Ammon's horn (tissue), 1 donor: ENCODE measurements at regions not wholly inside any gene's neighbourhood (a gene's known extent, or its start where the extent isn't known, plus 50 kb on each side); places are given as distances from the start of the nearest gene placed in this dataset.

ENCODE experiments used
- DNase-seq: peaks from one replicate; pipeline ENCODE4 v3.0.0-alpha.2; 2016; ENCODE audit warnings: low spot score

GRCh38 chr2:181341855-181342600 lies 115.2 kb upstream of the ITGA4 start:
- no peak for DNase-seq

DNA sequence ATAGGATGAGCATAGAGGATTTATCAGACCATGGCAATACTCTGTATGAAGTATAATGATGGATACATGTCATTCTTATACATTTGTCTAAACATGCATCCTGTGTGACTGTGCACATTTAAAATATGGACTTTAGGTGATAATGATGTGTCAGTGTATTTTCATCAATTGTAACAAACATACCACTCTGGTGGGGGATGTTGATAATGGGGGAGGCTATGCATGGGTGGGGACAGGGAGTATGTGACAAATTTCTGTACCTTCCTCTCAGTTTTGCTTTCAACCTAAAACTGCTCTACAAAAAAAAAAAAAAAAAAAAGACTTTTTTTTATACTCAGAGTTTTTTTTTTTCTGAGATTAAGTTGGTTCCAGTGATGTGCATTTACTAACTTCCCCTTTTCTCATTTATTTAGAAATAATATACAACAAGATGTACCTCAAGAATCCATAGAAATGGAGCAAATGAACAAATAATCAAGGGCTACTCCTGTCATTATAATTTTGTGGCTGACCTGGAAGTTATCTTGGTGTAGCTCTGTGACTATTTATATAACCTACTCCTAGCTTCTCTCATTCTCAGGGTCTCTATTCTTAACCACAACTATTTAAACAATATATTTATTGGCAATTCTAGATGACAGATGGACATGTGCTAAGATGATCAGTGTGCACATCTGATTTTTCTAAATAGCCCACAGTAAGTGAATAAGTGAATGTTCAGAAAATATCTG lies 108.9 kb upstream of the ITGA4 start:
- DNase-seq, result no peak

- DNase-seq, result no peak
Observed at GRCh38 chr2:181352158-181352557, 105.0 kb upstream of the ITGA4 start.

DNA sequence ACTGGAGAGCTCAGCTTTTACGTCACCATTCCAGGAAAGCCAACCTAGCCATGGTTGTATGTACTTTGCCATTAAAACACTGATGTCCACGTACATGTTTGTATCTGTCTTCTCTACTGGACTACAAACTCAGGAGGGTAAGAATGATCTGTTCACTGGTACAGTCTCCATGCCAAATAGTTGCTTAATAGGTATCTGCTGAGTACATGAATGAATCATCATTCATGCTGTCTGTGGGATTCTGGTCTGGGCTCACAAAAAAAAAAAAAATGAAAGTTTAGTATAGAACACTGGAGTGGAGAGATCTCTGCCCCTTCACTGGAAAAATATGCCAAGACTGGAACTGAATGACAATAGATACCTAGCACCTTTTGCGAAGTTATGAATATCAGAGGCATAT lies 102.6 kb upstream of the ITGA4 start:
- no peak for DNase-seq

DNA sequence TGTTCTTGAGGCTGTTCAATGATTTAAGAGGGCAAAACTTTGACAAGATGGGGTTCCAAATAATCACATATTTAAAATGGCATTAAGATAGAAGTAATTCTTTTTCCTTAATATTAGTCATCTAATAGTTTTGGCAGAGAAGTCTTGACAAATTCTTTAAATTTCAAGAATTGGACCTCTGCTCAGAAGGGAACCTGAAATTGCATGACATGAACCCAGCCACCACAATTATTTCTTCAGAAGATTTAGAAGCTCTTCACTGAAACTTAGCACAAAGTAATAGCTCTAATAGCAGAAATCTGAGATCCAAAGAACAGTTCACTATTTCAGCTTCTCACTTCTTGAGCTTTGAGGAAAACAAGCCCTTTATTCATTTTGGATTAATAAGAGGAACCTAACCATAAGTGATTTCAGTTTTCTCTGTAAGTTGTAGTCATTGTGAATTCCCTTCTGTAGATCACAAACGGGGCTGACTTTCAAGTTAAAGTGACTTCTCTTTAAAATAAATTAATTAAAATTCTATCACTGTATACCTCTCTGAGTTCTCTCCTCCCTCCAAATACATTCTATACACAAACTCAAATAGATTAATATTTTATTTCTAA lies 100.6 kb upstream of the ITGA4 start:
- DNase-seq, result no peak

- DNase-seq, result no peak
Observed at GRCh38 chr2:181357979-181358378, 99.2 kb upstream of the ITGA4 start.

DNA sequence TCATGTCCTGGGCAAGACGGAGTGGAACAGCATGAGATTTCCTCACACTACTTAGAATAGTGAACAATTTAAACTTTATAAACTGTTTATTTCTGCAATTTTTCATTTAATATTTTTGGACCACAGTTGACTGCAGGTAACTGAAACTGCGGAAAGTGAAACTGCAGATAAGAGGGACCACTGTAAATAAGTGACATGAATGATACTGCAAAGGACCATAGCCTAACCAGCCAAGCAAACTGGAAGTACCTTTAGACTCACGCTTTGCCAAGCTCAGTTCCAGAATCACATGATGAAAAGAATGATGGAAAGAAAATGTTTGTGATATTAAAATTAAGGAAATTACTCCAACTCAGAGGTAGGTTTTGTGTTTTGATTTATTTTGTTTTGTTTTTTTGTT lies 94.6 kb upstream of the ITGA4 start:
- DNase-seq, result no peak

DNA sequence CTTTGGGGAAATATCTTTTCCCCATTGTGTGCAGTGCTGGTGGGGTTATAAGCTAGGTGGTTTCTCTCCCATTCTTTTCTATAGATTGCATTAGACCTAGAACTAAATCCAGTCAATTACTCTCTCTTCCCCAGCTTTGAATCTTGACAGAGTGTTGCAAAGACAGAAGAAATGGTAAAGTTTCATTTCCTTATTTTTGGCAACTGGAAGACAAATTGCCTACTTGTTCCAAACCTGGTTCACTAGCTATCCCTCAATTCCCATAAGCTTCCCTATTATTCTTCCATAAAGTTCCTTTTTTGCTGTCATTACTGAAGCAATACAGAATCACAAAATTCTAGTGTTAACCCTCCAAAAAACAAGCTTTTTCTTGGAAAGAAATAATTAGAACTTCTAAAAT lies 94.0 kb upstream of the ITGA4 start:
- no peak for DNase-seq

- no peak for DNase-seq
Observed at GRCh38 chr2:181364492-181365170, 92.6 kb upstream of the ITGA4 start.

- no peak for DNase-seq
Observed at GRCh38 chr2:181366675-181367175, 90.5 kb upstream of the ITGA4 start.

DNA sequence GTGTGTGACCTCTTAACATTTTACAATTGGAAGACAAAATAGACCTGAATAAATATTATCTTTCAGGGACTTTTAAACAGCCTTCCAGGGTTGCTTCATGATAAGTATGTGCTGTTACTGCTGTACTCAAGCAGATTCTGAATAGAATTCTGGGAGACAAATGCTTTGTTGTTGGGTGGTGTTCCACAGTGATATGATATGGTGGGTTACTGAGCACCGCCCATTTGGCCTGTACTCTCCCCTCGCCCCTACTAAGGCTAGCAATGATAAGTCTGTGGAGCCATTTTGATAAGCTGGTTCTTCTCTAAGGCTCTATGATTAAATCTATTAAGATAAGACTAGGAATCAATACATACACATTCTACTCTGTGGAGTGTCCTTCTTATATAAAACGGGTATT lies 89.8 kb upstream of the ITGA4 start:
- no peak for DNase-seq

- DNase-seq, result no peak
Observed at GRCh38 chr2:181367906-181368435, 89.2 kb upstream of the ITGA4 start.

DNA sequence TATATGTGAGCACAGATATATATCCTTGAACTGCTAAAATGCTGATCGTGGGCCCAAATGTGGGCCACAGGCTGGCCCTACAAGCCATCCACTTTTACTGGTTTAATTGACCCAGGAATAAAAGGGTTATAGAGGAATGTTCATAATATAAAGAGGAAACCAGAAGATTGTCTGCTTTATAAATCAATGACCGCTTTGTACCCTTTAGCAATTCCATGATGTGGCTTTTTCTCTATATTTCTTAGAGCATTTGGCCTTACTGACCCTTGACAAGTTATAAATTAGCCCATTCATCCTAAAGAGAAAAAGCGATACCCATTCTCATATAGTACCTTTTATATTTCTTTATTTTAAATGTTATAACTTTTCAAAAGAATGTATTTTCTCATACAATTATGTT lies 87.1 kb upstream of the ITGA4 start:
- no peak for DNase-seq

DNA sequence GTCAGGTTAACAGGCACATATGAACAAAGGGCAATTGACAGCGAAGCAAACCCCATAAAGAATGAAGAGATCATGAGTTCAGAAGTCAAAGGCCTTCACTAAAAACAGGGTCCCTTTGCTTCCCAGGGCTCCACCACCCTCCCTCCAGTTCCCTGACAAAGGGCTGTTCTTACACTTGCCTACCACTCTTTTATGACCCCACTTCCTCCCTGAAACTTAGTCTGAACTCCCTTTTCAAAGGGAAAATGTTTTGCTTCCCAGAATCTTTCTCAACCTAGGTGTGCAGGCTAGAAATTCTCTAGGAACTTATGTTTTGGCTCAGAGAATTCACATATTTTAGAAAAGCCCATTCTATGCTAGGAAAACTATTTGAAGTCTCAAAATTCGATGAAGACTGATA lies 86.0 kb upstream of the ITGA4 start:
- DNase-seq, result no peak

DNA sequence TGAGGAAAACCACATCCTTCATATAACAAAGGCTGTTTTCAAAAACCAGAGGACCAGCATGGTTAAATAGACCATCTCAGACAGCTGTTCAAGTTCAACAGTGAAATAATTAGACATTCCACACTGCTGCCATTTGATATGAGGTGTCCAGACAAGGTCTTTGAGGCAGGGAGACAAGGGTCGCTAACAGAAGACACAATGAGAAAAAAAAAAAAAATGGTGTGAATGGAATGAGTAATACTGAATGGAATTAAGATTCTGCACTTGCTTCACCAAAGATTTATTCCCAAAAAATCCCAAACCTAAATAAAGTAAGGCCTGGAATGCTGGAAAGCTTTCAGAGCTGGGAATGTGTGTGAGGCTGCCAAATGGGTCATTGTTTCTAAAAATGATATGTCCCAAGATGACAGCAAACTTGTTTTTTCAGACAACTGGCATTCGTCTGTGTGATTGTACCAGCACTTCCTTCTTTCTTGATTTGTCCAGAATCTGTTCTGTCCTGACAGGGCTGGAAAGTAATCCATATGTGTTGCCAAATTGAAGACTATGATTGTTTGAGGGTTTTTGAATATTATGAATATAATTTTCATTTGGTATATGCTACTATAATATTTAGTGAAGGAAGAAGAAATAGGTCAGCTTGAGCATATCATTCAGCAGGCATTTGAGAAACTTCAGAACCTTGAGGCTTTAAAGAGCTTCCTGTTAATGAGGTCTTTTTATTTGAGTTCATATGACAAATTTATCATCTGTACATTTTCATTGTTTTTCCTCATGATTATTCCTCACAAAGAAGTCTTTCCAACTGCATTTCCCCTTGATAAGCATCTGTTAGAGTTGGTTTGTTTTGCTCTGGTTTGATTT lies 85.2 kb upstream of the ITGA4 start:
- DNase-seq, result no peak

DNA sequence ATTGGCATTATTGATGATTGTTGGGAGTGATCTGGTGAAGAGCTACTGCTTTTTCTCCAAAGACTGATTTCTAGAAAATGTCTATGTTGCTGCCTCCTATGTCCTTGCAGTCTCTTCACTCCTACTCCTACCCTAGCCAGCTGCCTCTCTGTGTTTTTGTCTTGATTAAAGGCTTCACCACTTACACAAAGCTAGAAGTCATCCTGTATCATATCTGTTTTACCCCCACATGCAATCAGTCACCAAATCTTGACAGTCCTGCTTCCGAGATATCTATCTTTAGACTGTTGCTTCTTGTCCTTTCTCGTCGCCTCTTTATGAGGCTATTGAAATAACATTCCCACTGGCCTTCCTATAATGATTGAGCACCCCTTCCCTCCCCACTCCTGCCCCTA lies 84.5 kb upstream of the ITGA4 start:
- no peak for DNase-seq

- DNase-seq, result peak; percentile 25
Observed at GRCh38 chr2:181374781-181375675, 82.2 kb upstream of the ITGA4 start.

GRCh38 chr2:181376442-181376841 lies 80.7 kb upstream of the ITGA4 start:
- no peak for DNase-seq

DNA sequence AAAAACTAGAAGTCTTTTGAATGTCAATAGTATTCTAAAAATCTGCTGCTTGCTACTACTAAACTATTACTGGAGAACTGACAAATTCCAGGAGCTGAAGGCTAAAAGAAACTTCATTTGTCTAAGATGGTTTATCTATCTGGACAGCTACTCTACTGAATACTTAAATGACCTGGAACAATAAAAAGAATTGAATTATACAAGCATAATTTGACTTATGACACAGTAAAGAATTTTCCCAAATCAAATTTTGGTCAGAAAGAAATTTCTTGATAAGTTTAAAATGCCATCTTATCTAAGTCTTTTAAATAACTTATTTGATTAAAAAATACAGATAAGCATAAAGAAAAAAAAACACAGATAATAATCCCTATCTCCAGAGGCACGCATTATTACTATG lies 80.2 kb upstream of the ITGA4 start:
- DNase-seq, result no peak

- no peak for DNase-seq
Observed at GRCh38 chr2:181378491-181378890, 78.7 kb upstream of the ITGA4 start.
